ENCODE measurements at regions not wholly inside any gene's neighbourhood (a gene's known extent, or its start where the extent isn't known, plus 50 kb on each side); places are given as distances from the start of the nearest gene placed in this dataset.

- peaks cover 0 to 3% of the 10 kb centered on the region in 2 experiments; a peak in 1 of 4 replicates for H3K9me3 ChIP-seq (ENCODE audit: insufficient read depth in 2 of 2, low read depth in 1 of 2, low read length in 1 of 2)
- no peaks in the 10 kb centered on the region for H3K36me3 ChIP-seq (ENCODE audit: control insufficient read depth in 2 of 4, insufficient read depth in 4 of 4, low read length in 3 of 4)
- no peak overlapping the region for H3K56ac ChIP-seq (replicated peaks; ENCODE audit: insufficient read length, low read depth, low read length)
- H3K23ac ChIP-seq (ENCODE audit: insufficient read length): no peak overlapping the region
- no peak overlapping the region for H3K4me2 ChIP-seq (ENCODE audit: insufficient read depth in 1 of 2, low read depth in 2 of 2, low read length in 2 of 2)
- no peak overlapping the region for H2BK20ac ChIP-seq (ENCODE audit: low read length)
- TF ChIP-seq SP4 (IDR thresholded peaks at IDR 0.05; ENCODE audit: low read length): no peak
- no peak for TF ChIP-seq HDAC2 (IDR thresholded peaks at IDR 0.05; ENCODE audit: borderline replicate concordance in 1 of 2, low read depth in 2 of 2, low read length in 2 of 2)
- TF ChIP-seq POLR2AphosphoS5 (IDR thresholded peaks at IDR 0.05; ENCODE audit: low read depth, low read length): no peak
- TF ChIP-seq CHD1 (IDR thresholded peaks at IDR 0.05; ENCODE audit: low read depth, low read length): no peak
- TF ChIP-seq CREB1 (IDR thresholded peaks at IDR 0.05): no peak
- no peak for TF ChIP-seq BRCA1 (IDR thresholded peaks at IDR 0.05; ENCODE audit: low read depth, low read length)
- H3K4ac ChIP-seq (replicated peaks; ENCODE audit: insufficient read length, low read depth, low read length): no peak overlapping the region
- FAIRE-seq (no peak), DNase-seq (ENCODE audit: low read depth in 1 of 2, low spot score in 2 of 2) (no peak)
- no peak overlapping the region for H2BK120ac ChIP-seq (replicated peaks; ENCODE audit: low read depth, low read length)
- no peaks in the 10 kb centered on the region for H3K79me2 ChIP-seq (ENCODE audit: control insufficient read depth in 1 of 2, insufficient read depth in 2 of 2, low read length in 2 of 2)
- no peaks in the 10 kb centered on the region for H3K23me2 ChIP-seq (ENCODE audit: low read depth, low read length)
- ChIA-PET POLR2A (ENCODE audit: partially characterized antibody) (no interaction called here), CTCF (ENCODE audit: partially characterized antibody) (interaction anchor here (0.6 to 1.3 kb wide), 3 partner anchors 11 to 934 kb away, joined by 3 read pairs; no protein-coding TSS in a partner anchor)
- no peak overlapping the region for H3K18ac ChIP-seq (ENCODE audit: extremely low read depth, low read length)
- no peak overlapping the region for H2BK5ac ChIP-seq (ENCODE audit: low read depth, low read length)
- 98% methylated on average over 2 of the region's 2 CpGs; no CpG with 5 or more reads in 1 of the 2 experiments for WGBS, 2 experiments (ENCODE audit: extremely low coverage in 1 of 2, insufficient coverage in 1 of 2, insufficient read length in 1 of 2, insufficient replicate concordance in 2 of 2, low coverage in 1 of 2, low lambda C conversion rate in 2 of 2, missing lambda C conversion rate in 1 of 2)
- H2AFZ ChIP-seq (ENCODE audit: low read length): no peak overlapping the region
- H2AK5ac ChIP-seq (ENCODE audit: low read depth, low read length): no peak overlapping the region
- no peak overlapping the region for H2BK15ac ChIP-seq (ENCODE audit: low read length)
- H3K14ac ChIP-seq (ENCODE audit: insufficient read length): no peak overlapping the region
- no peaks in the 10 kb centered on the region for H4K20me1 ChIP-seq (replicated peaks in 1 of 2; ENCODE audit: control insufficient read depth in 1 of 2, insufficient read depth in 2 of 2, low read length in 2 of 2)
- H2BK12ac ChIP-seq (ENCODE audit: low read depth, low read length): no peak overlapping the region
- H3K27ac ChIP-seq (ENCODE audit: low read depth, low read length): no peak overlapping the region
- no peak overlapping the region for H4K5ac ChIP-seq (ENCODE audit: insufficient read length, low read depth, low read length)
- no peaks in the 10 kb centered on the region for H3K4me1 ChIP-seq (replicated peaks in 1 of 4; ENCODE audit: control insufficient read depth in 3 of 4, insufficient read depth in 4 of 4, low read length in 3 of 4)
- no peak overlapping the region for H4K91ac ChIP-seq (replicated peaks; ENCODE audit: insufficient read length, low read length)
- H4K8ac ChIP-seq (ENCODE audit: extremely low read depth, insufficient read depth, low read length): no peak overlapping the region
- no peak overlapping the region for H3K4me3 ChIP-seq (ENCODE audit: extremely low read depth in 1 of 4, insufficient read depth in 2 of 4, low read depth in 3 of 4, low read length in 4 of 4)
- peaks cover 0 to 1% (median 0%) of the 10 kb centered on the region in 4 experiments; a peak in 1 of 7 replicates for H3K27me3 ChIP-seq (replicated peaks in 1 of 4; ENCODE audit: control insufficient read depth in 3 of 4, extremely low read depth in 1 of 4, insufficient read depth in 3 of 4, low read length in 3 of 4)
- H3K79me1 ChIP-seq (ENCODE audit: low read depth, low read length): no peaks in the 10 kb centered on the region
- H3K9ac ChIP-seq (replicated peaks in 1 of 4; ENCODE audit: extremely low read depth in 1 of 4, low read depth in 3 of 4, low read length in 3 of 4): no peak overlapping the region
These were observed 214.8 kb upstream of the BTBD3 start for GRCh38 chr20:11702721-11703518.

All from H1 (cell line).